Heart left ventricle (tissue), 16 donors: ENCODE measurements at regions not wholly inside any gene's neighbourhood (a gene's known extent, or its start where the extent isn't known, plus 50 kb on each side); places are given as distances from the start of the nearest gene placed in this dataset.

Experiments used
- ATAC-seq, 4 donors: fragments of 200-7000 bp; cut with Tn5 transposase; one replicate each; pipeline ENCODE4 v1.9.1; 2020 to 2022; ENCODE audit warnings: moderate library complexity in 4 of 4, mild to moderate bottlenecking in 3 of 4, moderate number of reproducible peaks in 1 of 4
- DNase-seq, 5 donors: peaks; one replicate each; pipeline ENCODE4 v3.0.0-alpha.2; 2020
- H3K27ac ChIP-seq, 12 donors: fragments of 200-600 bp; sonication (generic) in 4 of 12; one replicate each; pipeline versions ENCODE4 v1.5.0 to v1.8.0; 2016 to 2022; ENCODE audit warnings: mild to moderate bottlenecking in 2 of 12
- H3K27me3 ChIP-seq, 9 donors: fragments of 200-600 bp; sonication (generic) in 2 of 9; one replicate each; pipeline versions ENCODE4 v1.5.1 to v1.8.0; 2016 to 2022; ENCODE audit warnings: mild to moderate bottlenecking in 3 of 9
- H3K36me3 ChIP-seq, 9 donors: fragments of 200-600 bp; sonication (generic) in 2 of 9; one replicate each; pipeline versions ENCODE4 v1.5.0 to v1.8.0; 2018 to 2022; ENCODE audit warnings: mild to moderate bottlenecking in 2 of 9
- H3K4me1 ChIP-seq, 12 donors: fragments of 200-600 bp; sonication (generic) in 4 of 12; one replicate each; pipeline versions ENCODE4 v1.5.0 to v1.8.0; 2016 to 2022; ENCODE audit warnings: mild to moderate bottlenecking in 3 of 12
- H3K4me3 ChIP-seq, 12 donors: fragments of 200-600 bp; sonication (generic) in 4 of 12; one replicate each; pipeline versions ENCODE4 v1.5.0 to v1.8.0; 2017 to 2022; ENCODE audit warnings: mild to moderate bottlenecking in 9 of 12, moderate library complexity in 4 of 12
- H3K9me3 ChIP-seq, 12 donors: fragments of 200-600 bp; sonication (generic) in 4 of 12; one replicate each; pipeline versions ENCODE4 v1.5.0 to v1.8.0; 2016 to 2022; ENCODE audit warnings: mild to moderate bottlenecking in 1 of 12
- CTCF ChIP-seq, 12 donors: fragments of 200-600 bp; sonication (generic) in 4 of 12; IDR thresholded peaks; one replicate each; pipeline versions ENCODE4 v1.5.0 to v1.8.0; 2018 to 2022; ENCODE audit warnings: antibody characterized with exemption in 12 of 12, mild to moderate bottlenecking in 5 of 12
- POLR2A ChIP-seq, 2 donors: fragments of 450-650 bp; IDR thresholded peaks; one replicate each; pipeline ENCODE4 v1.6.1; 2017; ENCODE audit warnings: antibody characterized with exemption in 2 of 2, mild to moderate bottlenecking in 2 of 2, moderate library complexity in 2 of 2
- WGBS, 4 donors: extraction: QIAGEN DNeasy Blood & Tissue Kit in 2 of 4; methylation state at CpG; one replicate each; pipeline versions ENCODE4 v1.1.5 to v1.1.7; 2013 to 2018; 5-methylcytosine and 5-hydroxymethylcytosine counted together
- intact Hi-C, 10 donors: fragments of 100-400 bp; cut with DNase I; formaldehyde crosslinking; loops; one replicate each; pipeline versions ENCODE4 v1.11.1 to v1.14.2; 2022
- donor health status: ischemic (EF 13 %, LVEDD 7.1; RV severe dilation, severe dysfunction).
- donor health status: healthy with polysubstance abuse.
- donor health status: DM: no; HTN: yes; CAD: no.
- donor health status: DM: no; HTN: no; CAD: no.
- donor health status: ischemic (EF 25% LVEDD 6.9; RV normal size, moderate dysfunction).
- donor health status: ischemic (EF 25% LVEDD 5.7; RV mildly dilated, moderate dysfunction).
- donor health status: healthy.
- donor health status: DM: yes; HTN: yes; CAD: no.
- donor health status: ischemic (EF 35%, LVEDD 5.7; RV mildly dilated, moderate dysfunction).
- donor health status: nonischemic (EF 11% LVEDD 7.7; RV severe dilation, severe dysfunction).
- donor health status: DM: yes; HTN: yes; CAD: no.
- donor health status: PGD.
- donor health status: ischemic (EF 29% LVEDD 5.4; RV normal size, mild dysfunction).
- donor health status: nonischemic (EF 23%, LVEDD 6.1; RV moderate dilation, normal function).

GRCh38 chr4:38281371-38282071 lies 321.3 kb downstream of the PTTG2 start:
- 43 to 56% (median 44%) methylated on average over 2 of the region's 2 CpGs for WGBS, 4 donors
- H3K27ac ChIP-seq: peak overlapping the region in 1 of 12 donors; percentile 44
- no peak for ATAC-seq

DNA sequence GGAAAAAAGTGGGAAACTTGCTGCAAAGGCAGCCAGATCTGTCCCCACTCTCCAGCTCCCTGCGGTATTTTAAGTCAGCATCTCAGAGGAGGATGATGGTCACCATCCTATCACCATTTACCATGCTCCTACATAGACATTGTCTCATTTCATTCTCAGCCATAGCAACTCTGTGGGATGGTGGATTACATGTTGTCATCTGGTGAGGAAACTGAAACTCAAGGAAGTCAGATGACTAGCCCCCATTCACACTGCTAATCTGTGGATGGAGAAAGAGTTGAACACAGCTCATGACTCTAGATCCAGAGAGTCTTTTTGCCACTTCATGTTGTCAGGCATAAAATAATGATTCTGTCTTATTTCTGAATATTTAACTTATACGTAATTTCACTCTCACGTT lies 323.5 kb downstream of the PTTG2 start:
- TF ChIP-seq CTCF (IDR thresholded peaks at IDR 0.05) (no peak), POLR2A (IDR thresholded peaks at IDR 0.05) (no peak)
- no peak for ATAC-seq
- H3K4me3 ChIP-seq: no peak overlapping the region
- intact Hi-C loops: no loop called here
- H3K36me3 ChIP-seq: no peaks in the 10 kb centered on the region
- DNase-seq: no peak
- 93 to 96% (median 95%) methylated on average over 3 of the region's 3 CpGs for WGBS, 4 donors
- peaks cover 0 to 11% (median 0%) of the 10 kb centered on the region in 12 donors for H3K4me1 ChIP-seq
- no peaks in the 10 kb centered on the region for H3K9me3 ChIP-seq
- H3K27ac ChIP-seq: no peak overlapping the region
- H3K27me3 ChIP-seq: no peaks in the 10 kb centered on the region

More at GRCh38 chr4:38281371-38282071, 321.3 kb downstream of the PTTG2 start:
- TF ChIP-seq CTCF (IDR thresholded peaks at IDR 0.05) (no peak), POLR2A (IDR thresholded peaks at IDR 0.05) (no peak)
- DNase-seq: no peak
- H3K36me3 ChIP-seq: no peaks in the 10 kb centered on the region
- no peak overlapping the region for H3K4me3 ChIP-seq
- no peaks in the 10 kb centered on the region for H3K9me3 ChIP-seq
- peaks cover 0 to 11% (median 0%) of the 10 kb centered on the region in 12 donors for H3K4me1 ChIP-seq
- H3K27me3 ChIP-seq: no peaks in the 10 kb centered on the region
- intact Hi-C loops: no loop called here

DNA sequence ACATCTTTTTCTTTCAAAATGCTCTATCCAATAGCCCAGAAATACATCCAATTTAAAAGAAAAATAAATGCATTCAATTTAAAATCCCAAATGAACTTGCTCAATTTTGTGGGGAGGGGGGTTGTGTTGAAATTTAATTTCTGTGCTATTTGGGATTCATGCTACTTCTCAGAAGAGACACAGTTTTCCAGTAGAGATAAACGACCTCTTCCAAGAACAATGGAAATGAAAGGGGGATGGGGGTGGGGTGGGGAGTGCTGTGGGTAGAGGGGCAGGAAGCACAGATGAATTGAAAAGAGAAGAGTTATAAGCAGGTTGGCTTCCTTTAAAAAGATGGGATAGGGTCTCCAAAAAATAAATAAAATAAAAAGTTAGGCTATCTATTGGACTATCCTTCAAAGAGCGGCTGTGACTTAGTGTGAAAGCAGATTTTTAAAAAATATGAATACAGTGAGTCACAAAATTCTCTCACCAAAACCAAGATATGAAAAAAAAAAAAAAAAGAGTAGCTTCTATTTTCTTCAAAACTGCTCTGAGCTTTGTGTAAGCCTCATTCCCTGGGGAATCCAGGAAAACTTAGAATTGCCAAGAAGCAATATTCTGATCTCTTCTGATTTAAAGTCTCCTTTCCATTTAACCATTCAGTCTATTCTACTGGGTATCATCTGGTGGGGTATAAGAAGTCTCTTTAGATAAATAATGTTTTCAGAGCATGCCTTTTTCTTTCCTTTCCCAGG lies 324.3 kb downstream of the PTTG2 start:
- no peaks in the 10 kb centered on the region for H3K36me3 ChIP-seq
- DNase-seq (no peak), ATAC-seq (no peak)
- H3K4me1 ChIP-seq: peaks cover 0 to 11% (median 0%) of the 10 kb centered on the region in 12 donors
- no peak overlapping the region for H3K27ac ChIP-seq
- intact Hi-C loops: no loop called here
- H3K4me3 ChIP-seq: no peak overlapping the region
- TF ChIP-seq CTCF (IDR thresholded peaks at IDR 0.05): no peak
- no peak for TF ChIP-seq POLR2A (IDR thresholded peaks at IDR 0.05)
- WGBS, 4 donors: 55 to 60% (median 59%) methylated on average over 2 of the region's 2 CpGs
- H3K9me3 ChIP-seq: no peaks in the 10 kb centered on the region
- no peaks in the 10 kb centered on the region for H3K27me3 ChIP-seq

DNA sequence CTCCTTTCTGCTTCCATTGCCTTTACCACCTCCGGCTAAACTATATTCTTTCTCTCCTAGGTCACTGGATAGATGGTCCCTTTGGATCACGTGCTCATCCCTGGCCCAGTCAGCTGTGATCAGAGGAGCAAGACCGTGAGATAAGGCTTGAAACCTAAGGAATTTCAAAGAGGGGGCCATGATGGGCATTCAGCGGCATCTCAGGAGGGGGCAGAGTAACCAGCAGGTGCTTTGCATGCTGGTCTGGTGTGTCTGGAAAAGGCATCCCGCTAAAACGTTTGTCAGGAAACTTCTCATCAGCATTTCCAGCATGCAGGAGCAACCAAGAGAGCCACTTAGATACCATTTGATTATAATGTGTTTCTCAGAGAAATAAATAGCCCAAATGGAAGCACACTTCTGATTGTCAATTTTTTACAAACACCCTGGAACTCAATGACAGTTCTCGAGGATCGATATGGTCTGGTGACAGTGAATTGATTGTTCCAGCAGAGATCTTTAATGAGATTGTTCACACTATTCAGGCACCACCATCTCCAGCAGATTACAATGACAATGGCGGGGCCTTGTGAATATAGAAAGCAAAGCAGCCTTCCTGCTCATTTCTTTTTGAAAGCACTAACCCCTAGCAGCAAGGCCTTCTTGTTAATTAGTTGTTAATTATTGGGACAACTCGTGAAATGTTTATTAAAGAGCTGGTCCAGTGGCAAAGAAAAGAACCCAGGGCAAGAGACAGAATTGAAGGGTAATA lies 327.1 kb downstream of the PTTG2 start:
- ATAC-seq: no peak
- DNase-seq: no peak
- H3K27me3 ChIP-seq: no peaks in the 10 kb centered on the region
- no peaks in the 10 kb centered on the region for H3K9me3 ChIP-seq
- peaks cover 0 to 11% (median 0%) of the 10 kb centered on the region in 12 donors for H3K4me1 ChIP-seq
- H3K36me3 ChIP-seq: no peaks in the 10 kb centered on the region
- intact Hi-C loops: no loop called here
- 76 to 79% (median 78%) methylated on average over 10 of the region's 10 CpGs for WGBS, 4 donors
- no peak for TF ChIP-seq POLR2A (IDR thresholded peaks at IDR 0.05)
- no peak for TF ChIP-seq CTCF (IDR thresholded peaks at IDR 0.05)
- no peak overlapping the region for H3K4me3 ChIP-seq
- H3K27ac ChIP-seq: no peak overlapping the region
